ENCODE measurements at regions not wholly inside any gene's neighbourhood (a gene's known extent, or its start where the extent isn't known, plus 50 kb on each side); places are given as distances from the start of the nearest gene placed in this dataset.

DNA sequence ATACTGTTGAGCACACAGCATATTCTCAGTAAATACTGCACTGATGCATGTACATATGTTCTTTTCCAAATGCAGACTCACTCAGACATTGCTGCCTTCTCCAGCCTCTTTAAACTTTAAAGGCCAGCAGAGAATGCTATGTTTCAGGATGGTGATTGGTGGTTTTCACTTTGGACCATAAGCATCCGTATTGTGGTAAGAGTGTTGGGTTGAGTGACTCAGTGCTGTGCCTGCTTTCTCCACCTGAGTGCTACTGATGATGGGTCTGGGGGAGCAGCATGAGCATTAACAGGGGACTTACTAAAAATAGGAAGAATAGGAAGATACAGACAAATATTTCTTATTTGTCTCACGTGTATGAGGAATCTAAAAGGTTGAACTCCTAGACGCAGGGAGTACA, 56.3 kb upstream of the ZNF92 start:
- no peak overlapping the region for H2AFZ ChIP-seq (ENCODE audit: insufficient read depth, low read length, poor library complexity)
- H4K91ac ChIP-seq (ENCODE audit: low read depth, low read length) = no peak overlapping the region
- no peak overlapping the region for H3K18ac ChIP-seq (ENCODE audit: low read length)
- no peaks in the 10 kb centered on the region for H3K27me3 ChIP-seq (ENCODE audit: insufficient read depth, low read length)
- H2BK12ac ChIP-seq (ENCODE audit: low read length) = no peak overlapping the region
- H2BK120ac ChIP-seq (ENCODE audit: insufficient read depth, low read length, poor library complexity) = no peak overlapping the region
- H3K79me1 ChIP-seq (ENCODE audit: low read length) = no peaks in the 10 kb centered on the region
- no peak overlapping the region for H3K4ac ChIP-seq (ENCODE audit: low read depth, low read length)
- H2AK5ac ChIP-seq (ENCODE audit: low read length) = no peak overlapping the region
- no peak overlapping the region for H3K9ac ChIP-seq (ENCODE audit: low read length)
- H3K4me1 ChIP-seq (ENCODE audit: control insufficient read depth in 1 of 2, insufficient read depth in 2 of 2, low read length in 2 of 2) = no peaks in the 10 kb centered on the region
- H3K14ac ChIP-seq (ENCODE audit: low read length) = no peak overlapping the region
- no peak overlapping the region for H3K23ac ChIP-seq (ENCODE audit: low read length)
- H3K79me2 ChIP-seq (ENCODE audit: control insufficient read depth, insufficient read depth, low read length, poor library complexity) = no peaks in the 10 kb centered on the region
- no peak overlapping the region for H3K4me2 ChIP-seq (ENCODE audit: low read length)
- H3K9me3 ChIP-seq (ENCODE audit: insufficient read depth, low read depth, low read length) = no peaks in the 10 kb centered on the region
- no peak for DNase-seq
- no peak overlapping the region for H2BK5ac ChIP-seq (ENCODE audit: low read depth, low read length, poor library complexity)
- WGBS (ENCODE audit: extremely low coverage, insufficient coverage, insufficient read length) = no CpG with 5 or more reads among the region's 3 CpGs
- no peak overlapping the region for H4K12ac ChIP-seq (ENCODE audit: low read depth, low read length)
- no peak overlapping the region for H4K8ac ChIP-seq (ENCODE audit: low read depth, low read length)
- H3K36me3 ChIP-seq (ENCODE audit: control insufficient read depth in 1 of 2, insufficient read depth in 2 of 2, low read length in 2 of 2) = no peaks in the 10 kb centered on the region
- no peak overlapping the region for H3K4me3 ChIP-seq (ENCODE audit: low read depth, low read length)
- no peak overlapping the region for H3K27ac ChIP-seq (ENCODE audit: low read depth, low read length)

DNA sequence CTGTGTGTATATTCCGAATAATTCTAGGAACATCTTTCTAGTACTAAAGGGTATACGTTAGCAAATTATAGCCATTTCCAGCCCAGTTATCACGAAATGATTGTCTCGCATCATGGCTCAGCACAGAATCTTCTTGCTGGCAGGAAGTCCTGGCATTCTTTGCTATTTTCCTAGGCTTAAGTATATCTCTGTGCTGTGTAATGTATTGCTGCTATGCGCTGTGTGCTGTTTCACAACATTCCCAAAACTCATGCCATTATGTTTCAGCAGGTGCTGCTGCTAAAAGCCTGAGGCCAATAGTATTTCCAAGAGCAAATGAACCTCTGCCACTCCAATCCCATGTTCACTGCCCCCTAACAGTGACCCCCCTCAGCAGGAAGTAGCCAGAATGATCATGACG, 62.9 kb upstream of the ZNF92 start:
- Histone ChIP-seq H2AK5ac (ENCODE audit: low read length) (no peak overlapping the region), H3K4me2 (ENCODE audit: low read length) (no peak overlapping the region), H3K4me3 (ENCODE audit: low read depth, low read length) (no peak overlapping the region), H3K79me1 (ENCODE audit: low read length) (no peaks in the 10 kb centered on the region), H3K27ac (ENCODE audit: low read depth, low read length) (no peak overlapping the region), H2BK12ac (ENCODE audit: low read length) (no peak overlapping the region), H3K9ac (ENCODE audit: low read length) (no peak overlapping the region), H4K8ac (ENCODE audit: low read depth, low read length) (no peak overlapping the region), H3K27me3 (ENCODE audit: insufficient read depth, low read length) (no peaks in the 10 kb centered on the region), H2BK5ac (ENCODE audit: low read depth, low read length, poor library complexity) (no peak overlapping the region), H3K18ac (ENCODE audit: low read length) (no peak overlapping the region), H3K9me3 (ENCODE audit: insufficient read depth, low read depth, low read length) (no peaks in the 10 kb centered on the region), H3K14ac (ENCODE audit: low read length) (no peak overlapping the region), H2AFZ (ENCODE audit: insufficient read depth, low read length, poor library complexity) (no peak overlapping the region), H3K79me2 (ENCODE audit: control insufficient read depth, insufficient read depth, low read length, poor library complexity) (no peaks in the 10 kb centered on the region), H4K12ac (ENCODE audit: low read depth, low read length) (no peak overlapping the region), H3K4ac (ENCODE audit: low read depth, low read length) (no peak overlapping the region), H3K4me1 (ENCODE audit: control insufficient read depth in 1 of 2, insufficient read depth in 2 of 2, low read length in 2 of 2) (no peaks in the 10 kb centered on the region), H2BK120ac (ENCODE audit: insufficient read depth, low read length, poor library complexity) (no peak overlapping the region), H3K23ac (ENCODE audit: low read length) (no peak overlapping the region), H4K91ac (ENCODE audit: low read depth, low read length) (no peak overlapping the region), H3K36me3 (ENCODE audit: control insufficient read depth in 1 of 2, insufficient read depth in 2 of 2, low read length in 2 of 2) (no peaks in the 10 kb centered on the region)
- DNase-seq = peak; percentile 1 to 55
- WGBS (ENCODE audit: extremely low coverage, insufficient coverage, insufficient read length) = no CpG with 5 or more reads among the region's 6 CpGs

DNA sequence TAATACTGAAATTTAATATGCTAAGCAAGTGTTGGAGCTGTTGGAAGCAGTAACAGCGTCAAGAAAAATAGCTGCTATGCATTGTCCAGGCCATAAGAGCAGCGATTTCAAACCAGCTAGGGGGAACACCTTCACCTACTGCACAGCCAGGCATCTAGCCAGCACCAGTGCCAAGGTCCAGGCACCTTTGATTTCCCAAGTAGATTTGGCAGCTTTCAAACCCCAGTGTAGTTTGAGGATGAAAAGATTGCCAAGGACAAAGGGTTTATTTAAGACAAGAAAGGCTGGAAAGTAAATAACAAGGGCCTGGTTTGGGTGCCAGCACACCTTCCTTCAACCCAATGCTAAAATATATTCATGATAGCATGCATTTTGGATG, 65.4 kb upstream of the ZNF92 start:
- WGBS (ENCODE audit: extremely low coverage, insufficient coverage, insufficient read length) = no CpG with 5 or more reads among the region's 2 CpGs
- H3K9ac ChIP-seq (ENCODE audit: low read length) = no peak overlapping the region
- H3K4me1 ChIP-seq (ENCODE audit: control insufficient read depth in 1 of 2, insufficient read depth in 2 of 2, low read length in 2 of 2) = no peaks in the 10 kb centered on the region
- H2BK5ac ChIP-seq (ENCODE audit: low read depth, low read length, poor library complexity) = no peak overlapping the region
- H3K79me2 ChIP-seq (ENCODE audit: control insufficient read depth, insufficient read depth, low read length, poor library complexity) = no peaks in the 10 kb centered on the region
- H3K14ac ChIP-seq (ENCODE audit: low read length) = no peak overlapping the region
- H3K18ac ChIP-seq (ENCODE audit: low read length) = no peak overlapping the region
- H3K4me3 ChIP-seq (ENCODE audit: low read depth, low read length) = no peak overlapping the region
- H3K4me2 ChIP-seq (ENCODE audit: low read length) = no peak overlapping the region
- no peak overlapping the region for H2AFZ ChIP-seq (ENCODE audit: insufficient read depth, low read length, poor library complexity)
- H2BK120ac ChIP-seq (ENCODE audit: insufficient read depth, low read length, poor library complexity) = no peak overlapping the region
- no peak overlapping the region for H2AK5ac ChIP-seq (ENCODE audit: low read length)
- no peaks in the 10 kb centered on the region for H3K36me3 ChIP-seq (ENCODE audit: control insufficient read depth in 1 of 2, insufficient read depth in 2 of 2, low read length in 2 of 2)
- H3K27ac ChIP-seq (ENCODE audit: low read depth, low read length) = no peak overlapping the region
- H2BK12ac ChIP-seq (ENCODE audit: low read length) = no peak overlapping the region
- H4K8ac ChIP-seq (ENCODE audit: low read depth, low read length) = no peak overlapping the region
- H3K27me3 ChIP-seq (ENCODE audit: insufficient read depth, low read length) = no peaks in the 10 kb centered on the region
- no peak overlapping the region for H4K12ac ChIP-seq (ENCODE audit: low read depth, low read length)
- H3K9me3 ChIP-seq (ENCODE audit: insufficient read depth, low read depth, low read length) = no peaks in the 10 kb centered on the region
- no peak overlapping the region for H3K4ac ChIP-seq (ENCODE audit: low read depth, low read length)
- no peak overlapping the region for H4K91ac ChIP-seq (ENCODE audit: low read depth, low read length)
- no peak overlapping the region for H3K23ac ChIP-seq (ENCODE audit: low read length)
- DNase-seq = no peak
- no peaks in the 10 kb centered on the region for H3K79me1 ChIP-seq (ENCODE audit: low read length)

DNA sequence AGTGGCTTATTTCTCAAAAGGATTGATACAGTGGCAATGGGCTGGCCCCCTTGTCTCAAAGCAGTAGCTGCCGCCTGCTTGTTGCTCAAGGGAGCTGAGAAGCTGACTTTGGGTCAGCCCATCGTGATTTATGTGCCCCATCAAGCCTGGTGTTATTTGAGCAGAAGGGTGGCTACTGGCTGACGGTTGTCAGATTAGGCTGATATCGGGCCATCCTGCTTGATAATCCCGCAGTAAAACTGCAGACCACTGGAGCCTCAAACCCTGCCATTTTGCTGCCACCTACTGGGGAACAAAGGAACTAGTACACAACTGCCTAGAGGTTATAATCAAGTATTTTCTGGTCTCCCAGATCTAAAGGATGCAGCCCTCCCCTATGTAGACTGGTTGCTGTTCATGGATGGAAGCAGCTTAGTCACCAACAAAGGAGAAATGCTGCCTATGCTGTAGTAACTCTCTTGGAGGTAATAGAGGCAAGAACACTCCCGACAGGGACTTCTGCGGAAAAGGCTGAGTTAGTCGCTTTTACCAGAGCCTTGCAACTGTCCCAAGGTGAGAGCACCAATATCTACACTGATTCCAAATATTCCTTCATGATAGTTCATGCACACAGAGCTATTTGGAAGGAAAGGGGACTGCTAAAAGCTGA, 65.9 kb upstream of the ZNF92 start:
- H3K4me2 ChIP-seq (ENCODE audit: low read length) = no peak overlapping the region
- no peak overlapping the region for H3K27ac ChIP-seq (ENCODE audit: low read depth, low read length)
- H3K79me2 ChIP-seq (ENCODE audit: control insufficient read depth, insufficient read depth, low read length, poor library complexity) = no peaks in the 10 kb centered on the region
- no peaks in the 10 kb centered on the region for H3K9me3 ChIP-seq (ENCODE audit: insufficient read depth, low read depth, low read length)
- H3K23ac ChIP-seq (ENCODE audit: low read length) = no peak overlapping the region
- no peak overlapping the region for H4K8ac ChIP-seq (ENCODE audit: low read depth, low read length)
- no peak overlapping the region for H3K18ac ChIP-seq (ENCODE audit: low read length)
- no peak overlapping the region for H2BK12ac ChIP-seq (ENCODE audit: low read length)
- H3K27me3 ChIP-seq (ENCODE audit: insufficient read depth, low read length) = no peaks in the 10 kb centered on the region
- no peaks in the 10 kb centered on the region for H3K36me3 ChIP-seq (ENCODE audit: control insufficient read depth in 1 of 2, insufficient read depth in 2 of 2, low read length in 2 of 2)
- no peak overlapping the region for H2BK5ac ChIP-seq (ENCODE audit: low read depth, low read length, poor library complexity)
- no peak overlapping the region for H3K14ac ChIP-seq (ENCODE audit: low read length)
- H2AFZ ChIP-seq (ENCODE audit: insufficient read depth, low read length, poor library complexity) = no peak overlapping the region
- H3K4me1 ChIP-seq (ENCODE audit: control insufficient read depth in 1 of 2, insufficient read depth in 2 of 2, low read length in 2 of 2) = no peaks in the 10 kb centered on the region
- DNase-seq = peak; percentile 9 to 66
- H2AK5ac ChIP-seq (ENCODE audit: low read length) = no peak overlapping the region
- no CpG with 5 or more reads among the region's 8 CpGs for WGBS (ENCODE audit: extremely low coverage, insufficient coverage, insufficient read length)
- no peak overlapping the region for H3K9ac ChIP-seq (ENCODE audit: low read length)
- no peak overlapping the region for H4K91ac ChIP-seq (ENCODE audit: low read depth, low read length)
- H3K79me1 ChIP-seq (ENCODE audit: low read length) = no peaks in the 10 kb centered on the region
- H4K12ac ChIP-seq (ENCODE audit: low read depth, low read length) = no peak overlapping the region
- H3K4me3 ChIP-seq (ENCODE audit: low read depth, low read length) = no peak overlapping the region
- H2BK120ac ChIP-seq (ENCODE audit: insufficient read depth, low read length, poor library complexity) = no peak overlapping the region
- no peak overlapping the region for H3K4ac ChIP-seq (ENCODE audit: low read depth, low read length)

All from trophoblast cell (in vitro differentiated cells and primary cell).